GM23338 (cell line): ENCODE measurements at regions not wholly inside any gene's neighbourhood (a gene's known extent, or its start where the extent isn't known, plus 50 kb on each side); places are given as distances from the start of the nearest gene placed in this dataset.

Experiments used
- ATAC-seq: fragments of 200-7000 bp; cut with Tn5 transposase; 3 replicates; pipeline ENCODE4 v1.9.1; 2020
- DNase-seq: peaks from one replicate; pipeline ENCODE4 v3.0.0-alpha.2; 2015; ENCODE audit warnings: low spot score
- H2AFZ ChIP-seq: fragments of 200-600 bp; sonication (generic); 2 replicates; pipeline ENCODE4 v1.8.0; 2016; ENCODE audit warnings: antibody characterized with exemption, mild to moderate bottlenecking, moderate library complexity
- H3F3A ChIP-seq: fragments of 200-600 bp; sonication (generic); replicated peaks from 2 replicates; pipeline ENCODE4 v1.8.0; 2017; ENCODE audit warnings: antibody characterized with exemption, mixed run types, low read depth
- H3K27ac ChIP-seq: fragments of 200-600 bp; sonication (generic); 2 replicates; pipeline ENCODE4 v1.6.1; 2016; ENCODE audit warnings: low read depth
- H3K27me3 ChIP-seq: fragments of 200-600 bp; sonication (generic); 2 replicates; pipeline ENCODE4 v1.8.0; 2016; ENCODE audit warnings: mild to moderate bottlenecking, mixed run types, moderate library complexity; ENCODE audit not compliant: insufficient read depth
- H3K36me3 ChIP-seq: fragments of 200-600 bp; sonication (generic); 2 replicates; pipeline ENCODE4 v1.8.0; 2016; ENCODE audit warnings: mild to moderate bottlenecking; ENCODE audit not compliant: insufficient read depth
- H3K4me1 ChIP-seq: fragments of 200-600 bp; sonication (generic); 2 replicates; pipeline ENCODE4 v1.8.0; 2016; ENCODE audit warnings: mild to moderate bottlenecking, moderate library complexity; ENCODE audit not compliant: insufficient read depth
- H3K4me2 ChIP-seq: fragments of 200-600 bp; sonication (generic); 2 replicates; pipeline ENCODE4 v1.7.1; 2017; ENCODE audit warnings: mixed run types
- H3K4me3 ChIP-seq: fragments of 200-600 bp; sonication (generic); 2 replicates; pipeline ENCODE4 v1.6.1; 2016; ENCODE audit warnings: mixed run types
- H3K79me2 ChIP-seq: fragments of 200-600 bp; sonication (generic); replicated peaks from 2 replicates; pipeline ENCODE4 v1.8.0; 2017; ENCODE audit warnings: mild to moderate bottlenecking; ENCODE audit not compliant: insufficient read depth
- H3K9me2 ChIP-seq: fragments of 200-600 bp; sonication (generic); 2 replicates; pipeline ENCODE4 v1.8.0; 2017; ENCODE audit not compliant: insufficient read depth
- H4K20me1 ChIP-seq: fragments of 200-600 bp; sonication (generic); replicated peaks from 2 replicates; pipeline ENCODE4 v1.8.0; 2017; ENCODE audit warnings: mild to moderate bottlenecking; ENCODE audit not compliant: insufficient read depth
- H3K27ac Mint-ChIP-seq: 2 replicates; pipeline ENCODE4 v1.8.0; 2020; ENCODE audit warnings: inconsistent platforms, mild to moderate bottlenecking, moderate library complexity, mixed read lengths
- H3K27me3 Mint-ChIP-seq: 3 replicates; pipeline ENCODE4 v1.8.0; 2022; ENCODE audit warnings: low read depth, mild to moderate bottlenecking, moderate library complexity, mixed read lengths, inconsistent platforms; ENCODE audit not compliant: insufficient read depth, poor library complexity
- H3K36me3 Mint-ChIP-seq: 3 replicates; pipeline ENCODE4 v1.8.0; 2021; ENCODE audit warnings: low read depth, mild to moderate bottlenecking, inconsistent platforms, moderate library complexity, mixed read lengths
- H3K4me1 Mint-ChIP-seq: 3 replicates; pipeline ENCODE4 v1.8.0; 2020; ENCODE audit warnings: mild to moderate bottlenecking, inconsistent platforms, mixed read lengths
- H3K4me3 Mint-ChIP-seq: 3 replicates; pipeline ENCODE4 v1.8.0; 2021; ENCODE audit warnings: moderate library complexity, mild to moderate bottlenecking, inconsistent platforms, mixed read lengths
- H3K9me3 Mint-ChIP-seq: 3 replicates; pipeline ENCODE4 v1.8.0; 2020; ENCODE audit warnings: moderate library complexity, mild to moderate bottlenecking, inconsistent platforms, mixed read lengths
- CREB1 ChIP-seq: fragments of 250-450 bp; sonication (Bioruptor Pico); IDR thresholded peaks from 2 replicates; pipeline ENCODE4 v1.5.0; 2020; ENCODE audit warnings: low read depth, mild to moderate bottlenecking, moderate library complexity
- EZH2 ChIP-seq: fragments of 200-600 bp; sonication (generic); IDR thresholded peaks from one replicate; pipeline ENCODE4 v1.8.0; 2017; ENCODE audit warnings: antibody characterized with exemption, mild to moderate bottlenecking, low read depth; ENCODE audit not compliant: unreplicated experiment
- EZH2phosphoT487 ChIP-seq: fragments of 200-600 bp; sonication (generic); IDR thresholded peaks from one replicate; pipeline ENCODE4 v1.8.1; 2018; ENCODE audit warnings: antibody characterized with exemption; ENCODE audit not compliant: unreplicated experiment
- JUNB ChIP-seq: IDR thresholded peaks from one replicate; pipeline ENCODE4 v1.6.1; 2016; ENCODE audit warnings: antibody characterized with exemption; ENCODE audit not compliant: unreplicated experiment
- POLR2AphosphoS5 ChIP-seq: IDR thresholded peaks from 2 replicates; pipeline ENCODE4 v1.6.1; 2016; ENCODE audit warnings: antibody characterized with exemption, low read depth
- STAT1 ChIP-seq: IDR thresholded peaks from one replicate; pipeline ENCODE4 v1.6.1; 2016; ENCODE audit warnings: antibody characterized with exemption; ENCODE audit not compliant: unreplicated experiment
- ZNF114 ChIP-seq: fragments of 250-450 bp; sonication (Bioruptor Pico); IDR thresholded peaks from 2 replicates; pipeline ENCODE4 v1.5.0; 2020; ENCODE audit warnings: mild to moderate bottlenecking, moderate library complexity
- ZNF331 ChIP-seq: fragments of 250-450 bp; sonication (Bioruptor Pico); IDR thresholded peaks from 2 replicates; pipeline ENCODE4 v1.5.0; 2020; ENCODE audit warnings: low read depth, mild to moderate bottlenecking, moderate library complexity
- ZNF462 ChIP-seq: fragments of 250-450 bp; sonication (Bioruptor Pico); IDR thresholded peaks from 2 replicates; pipeline ENCODE4 v1.5.0; 2020; ENCODE audit warnings: mild to moderate bottlenecking, moderate library complexity
- TF ChIP-seq, protein P1 (sequence below): IDR thresholded peaks from one replicate; pipeline ENCODE4 v1.6.1; 2018; ENCODE audit warnings: antibody characterized with exemption; ENCODE audit not compliant: unreplicated experiment
- TF ChIP-seq, protein P2 (sequence below): IDR thresholded peaks from 2 replicates; pipeline ENCODE4 v1.6.1; 2016; ENCODE audit warnings: antibody characterized with exemption
- TF ChIP-seq, protein P3 (sequence below), 2 experiments: fragments of 200-600 bp in 1 of 2; sonication (generic) in 1 of 2; conservative IDR thresholded peaks; 2 replicates each; pipeline versions ENCODE4 v1.5.1 to v1.6.1; 2016 to 2017; ENCODE audit warnings: antibody characterized with exemption in 2 of 2, low read depth in 2 of 2, mild to moderate bottlenecking in 2 of 2, moderate library complexity in 1 of 2

GRCh38 chr15:97687654-97688053 is 272.8 kb upstream of the ARRDC4 start:
- no peaks in the 10 kb centered on the region for H4K20me1 ChIP-seq
- no peaks in the 10 kb centered on the region for H3K36me3 ChIP-seq
- H3K27me3 Mint-ChIP-seq, result peaks cover 2% of the 10 kb centered on the region
- no peak overlapping the region for H3K27ac ChIP-seq
- H3K4me2 ChIP-seq, result no peak overlapping the region
- H2AFZ ChIP-seq, result no peak overlapping the region
- DNase-seq (no peak), ATAC-seq (no peak)
- no peaks in the 10 kb centered on the region for H3K27me3 ChIP-seq
- H3K4me1 Mint-ChIP-seq, result no peaks in the 10 kb centered on the region
- H3K9me3 Mint-ChIP-seq, result no peaks in the 10 kb centered on the region
- H3K4me1 ChIP-seq, result no peaks in the 10 kb centered on the region
- no peaks in the 10 kb centered on the region for H3K36me3 Mint-ChIP-seq
- H3K9me2 ChIP-seq, result no peaks in the 10 kb centered on the region
- H3K27ac Mint-ChIP-seq, result no peak overlapping the region
- H3F3A ChIP-seq, result no peaks in the 10 kb centered on the region
- no peak overlapping the region for H3K4me3 ChIP-seq
- TF ChIP-seq ZNF462 (CRISPR knock-in tag) (no peak), JUNB (no peak), ZNF114 (CRISPR knock-in tag) (no peak), EZH2 (no peak), ZNF331 (CRISPR knock-in tag) (no peak), STAT1 (no peak), EZH2phosphoT487 (no peak), CREB1 (no peak), POLR2AphosphoS5 (no peak)
- TF ChIP-seq, protein P1, sequence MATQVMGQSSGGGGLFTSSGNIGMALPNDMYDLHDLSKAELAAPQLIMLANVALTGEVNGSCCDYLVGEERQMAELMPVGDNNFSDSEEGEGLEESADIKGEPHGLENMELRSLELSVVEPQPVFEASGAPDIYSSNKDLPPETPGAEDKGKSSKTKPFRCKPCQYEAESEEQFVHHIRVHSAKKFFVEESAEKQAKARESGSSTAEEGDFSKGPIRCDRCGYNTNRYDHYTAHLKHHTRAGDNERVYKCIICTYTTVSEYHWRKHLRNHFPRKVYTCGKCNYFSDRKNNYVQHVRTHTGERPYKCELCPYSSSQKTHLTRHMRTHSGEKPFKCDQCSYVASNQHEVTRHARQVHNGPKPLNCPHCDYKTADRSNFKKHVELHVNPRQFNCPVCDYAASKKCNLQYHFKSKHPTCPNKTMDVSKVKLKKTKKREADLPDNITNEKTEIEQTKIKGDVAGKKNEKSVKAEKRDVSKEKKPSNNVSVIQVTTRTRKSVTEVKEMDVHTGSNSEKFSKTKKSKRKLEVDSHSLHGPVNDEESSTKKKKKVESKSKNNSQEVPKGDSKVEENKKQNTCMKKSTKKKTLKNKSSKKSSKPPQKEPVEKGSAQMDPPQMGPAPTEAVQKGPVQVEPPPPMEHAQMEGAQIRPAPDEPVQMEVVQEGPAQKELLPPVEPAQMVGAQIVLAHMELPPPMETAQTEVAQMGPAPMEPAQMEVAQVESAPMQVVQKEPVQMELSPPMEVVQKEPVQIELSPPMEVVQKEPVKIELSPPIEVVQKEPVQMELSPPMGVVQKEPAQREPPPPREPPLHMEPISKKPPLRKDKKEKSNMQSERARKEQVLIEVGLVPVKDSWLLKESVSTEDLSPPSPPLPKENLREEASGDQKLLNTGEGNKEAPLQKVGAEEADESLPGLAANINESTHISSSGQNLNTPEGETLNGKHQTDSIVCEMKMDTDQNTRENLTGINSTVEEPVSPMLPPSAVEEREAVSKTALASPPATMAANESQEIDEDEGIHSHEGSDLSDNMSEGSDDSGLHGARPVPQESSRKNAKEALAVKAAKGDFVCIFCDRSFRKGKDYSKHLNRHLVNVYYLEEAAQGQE, result no peak
- TF ChIP-seq, protein P2, sequence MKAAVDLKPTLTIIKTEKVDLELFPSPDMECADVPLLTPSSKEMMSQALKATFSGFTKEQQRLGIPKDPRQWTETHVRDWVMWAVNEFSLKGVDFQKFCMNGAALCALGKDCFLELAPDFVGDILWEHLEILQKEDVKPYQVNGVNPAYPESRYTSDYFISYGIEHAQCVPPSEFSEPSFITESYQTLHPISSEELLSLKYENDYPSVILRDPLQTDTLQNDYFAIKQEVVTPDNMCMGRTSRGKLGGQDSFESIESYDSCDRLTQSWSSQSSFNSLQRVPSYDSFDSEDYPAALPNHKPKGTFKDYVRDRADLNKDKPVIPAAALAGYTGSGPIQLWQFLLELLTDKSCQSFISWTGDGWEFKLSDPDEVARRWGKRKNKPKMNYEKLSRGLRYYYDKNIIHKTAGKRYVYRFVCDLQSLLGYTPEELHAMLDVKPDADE, result no peak
- TF ChIP-seq, protein P3, sequence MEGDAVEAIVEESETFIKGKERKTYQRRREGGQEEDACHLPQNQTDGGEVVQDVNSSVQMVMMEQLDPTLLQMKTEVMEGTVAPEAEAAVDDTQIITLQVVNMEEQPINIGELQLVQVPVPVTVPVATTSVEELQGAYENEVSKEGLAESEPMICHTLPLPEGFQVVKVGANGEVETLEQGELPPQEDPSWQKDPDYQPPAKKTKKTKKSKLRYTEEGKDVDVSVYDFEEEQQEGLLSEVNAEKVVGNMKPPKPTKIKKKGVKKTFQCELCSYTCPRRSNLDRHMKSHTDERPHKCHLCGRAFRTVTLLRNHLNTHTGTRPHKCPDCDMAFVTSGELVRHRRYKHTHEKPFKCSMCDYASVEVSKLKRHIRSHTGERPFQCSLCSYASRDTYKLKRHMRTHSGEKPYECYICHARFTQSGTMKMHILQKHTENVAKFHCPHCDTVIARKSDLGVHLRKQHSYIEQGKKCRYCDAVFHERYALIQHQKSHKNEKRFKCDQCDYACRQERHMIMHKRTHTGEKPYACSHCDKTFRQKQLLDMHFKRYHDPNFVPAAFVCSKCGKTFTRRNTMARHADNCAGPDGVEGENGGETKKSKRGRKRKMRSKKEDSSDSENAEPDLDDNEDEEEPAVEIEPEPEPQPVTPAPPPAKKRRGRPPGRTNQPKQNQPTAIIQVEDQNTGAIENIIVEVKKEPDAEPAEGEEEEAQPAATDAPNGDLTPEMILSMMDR (conservative IDR thresholded peaks at IDR 0.05; ENCODE audit: low read depth in 2 of 2), result no peak
- H3K4me3 Mint-ChIP-seq, result no peak overlapping the region
- H3K79me2 ChIP-seq, result no peaks in the 10 kb centered on the region
